ENCODE measurements at regions not wholly inside any gene's neighbourhood (a gene's known extent, or its start where the extent isn't known, plus 50 kb on each side); places are given as distances from the start of the nearest gene placed in this dataset.

GRCh38 chr12:125954362-125954761 lies 889.1 kb downstream of the AACS start:
- no peak overlapping the region for H3K4me2 ChIP-seq (ENCODE audit: low read length)
- H3K4me1 ChIP-seq (ENCODE audit: insufficient read depth, low read length, severe bottlenecking) = no peaks in the 10 kb centered on the region
- H3K9me2 ChIP-seq (ENCODE audit: low read depth, low read length) = no peaks in the 10 kb centered on the region
- H3K36me3 ChIP-seq (ENCODE audit: insufficient read depth, low read length) = no peaks in the 10 kb centered on the region
- no peaks in the 10 kb centered on the region for H3K27me3 ChIP-seq (ENCODE audit: insufficient read depth, low read length)
- no peaks in the 10 kb centered on the region for H3K9me3 ChIP-seq (ENCODE audit: low read length)
- H3K27ac ChIP-seq (ENCODE audit: low read depth, low read length, poor library complexity, severe bottlenecking) = no peak overlapping the region
- H3F3A ChIP-seq (ENCODE audit: insufficient read depth, low read length) = no peaks in the 10 kb centered on the region
- H2AFZ ChIP-seq (ENCODE audit: low read length) = no peak overlapping the region
- no peaks in the 10 kb centered on the region for H4K20me1 ChIP-seq (ENCODE audit: insufficient read depth, low read length)
- no peak overlapping the region for H3K4me3 ChIP-seq (ENCODE audit: low read depth, low read length, poor library complexity, severe bottlenecking)
- H3K9ac ChIP-seq (ENCODE audit: low read length) = no peak overlapping the region
- no peak for TF ChIP-seq EZH2 (IDR thresholded peaks at IDR 0.05; ENCODE audit: borderline replicate concordance, low read length)
- TF ChIP-seq, protein P1, sequence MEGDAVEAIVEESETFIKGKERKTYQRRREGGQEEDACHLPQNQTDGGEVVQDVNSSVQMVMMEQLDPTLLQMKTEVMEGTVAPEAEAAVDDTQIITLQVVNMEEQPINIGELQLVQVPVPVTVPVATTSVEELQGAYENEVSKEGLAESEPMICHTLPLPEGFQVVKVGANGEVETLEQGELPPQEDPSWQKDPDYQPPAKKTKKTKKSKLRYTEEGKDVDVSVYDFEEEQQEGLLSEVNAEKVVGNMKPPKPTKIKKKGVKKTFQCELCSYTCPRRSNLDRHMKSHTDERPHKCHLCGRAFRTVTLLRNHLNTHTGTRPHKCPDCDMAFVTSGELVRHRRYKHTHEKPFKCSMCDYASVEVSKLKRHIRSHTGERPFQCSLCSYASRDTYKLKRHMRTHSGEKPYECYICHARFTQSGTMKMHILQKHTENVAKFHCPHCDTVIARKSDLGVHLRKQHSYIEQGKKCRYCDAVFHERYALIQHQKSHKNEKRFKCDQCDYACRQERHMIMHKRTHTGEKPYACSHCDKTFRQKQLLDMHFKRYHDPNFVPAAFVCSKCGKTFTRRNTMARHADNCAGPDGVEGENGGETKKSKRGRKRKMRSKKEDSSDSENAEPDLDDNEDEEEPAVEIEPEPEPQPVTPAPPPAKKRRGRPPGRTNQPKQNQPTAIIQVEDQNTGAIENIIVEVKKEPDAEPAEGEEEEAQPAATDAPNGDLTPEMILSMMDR (IDR thresholded peaks at IDR 0.05; ENCODE audit: low read length) = no peak
- H3K79me2 ChIP-seq (ENCODE audit: insufficient read depth, low read length) = no peaks in the 10 kb centered on the region

GRCh38 chr12:125956186-125956585 lies 891.0 kb downstream of the AACS start:
- Histone ChIP-seq H3K9ac (ENCODE audit: low read length) (no peak overlapping the region), H3K4me1 (ENCODE audit: insufficient read depth, low read length, severe bottlenecking) (no peaks in the 10 kb centered on the region), H3K4me2 (ENCODE audit: low read length) (no peak overlapping the region), H2AFZ (ENCODE audit: low read length) (no peak overlapping the region), H3F3A (ENCODE audit: insufficient read depth, low read length) (no peaks in the 10 kb centered on the region), H3K27ac (ENCODE audit: low read depth, low read length, poor library complexity, severe bottlenecking) (no peak overlapping the region), H3K9me3 (ENCODE audit: low read length) (no peaks in the 10 kb centered on the region), H3K27me3 (ENCODE audit: insufficient read depth, low read length) (no peaks in the 10 kb centered on the region), H3K9me2 (ENCODE audit: low read depth, low read length) (no peaks in the 10 kb centered on the region), H3K36me3 (ENCODE audit: insufficient read depth, low read length) (no peaks in the 10 kb centered on the region), H4K20me1 (ENCODE audit: insufficient read depth, low read length) (no peaks in the 10 kb centered on the region), H3K4me3 (ENCODE audit: low read depth, low read length, poor library complexity, severe bottlenecking) (no peak overlapping the region), H3K79me2 (ENCODE audit: insufficient read depth, low read length) (no peaks in the 10 kb centered on the region)
- no peak for TF ChIP-seq EZH2 (IDR thresholded peaks at IDR 0.05; ENCODE audit: borderline replicate concordance, low read length)
- TF ChIP-seq, protein P1 (IDR thresholded peaks at IDR 0.05; ENCODE audit: low read length) = no peak

DNA sequence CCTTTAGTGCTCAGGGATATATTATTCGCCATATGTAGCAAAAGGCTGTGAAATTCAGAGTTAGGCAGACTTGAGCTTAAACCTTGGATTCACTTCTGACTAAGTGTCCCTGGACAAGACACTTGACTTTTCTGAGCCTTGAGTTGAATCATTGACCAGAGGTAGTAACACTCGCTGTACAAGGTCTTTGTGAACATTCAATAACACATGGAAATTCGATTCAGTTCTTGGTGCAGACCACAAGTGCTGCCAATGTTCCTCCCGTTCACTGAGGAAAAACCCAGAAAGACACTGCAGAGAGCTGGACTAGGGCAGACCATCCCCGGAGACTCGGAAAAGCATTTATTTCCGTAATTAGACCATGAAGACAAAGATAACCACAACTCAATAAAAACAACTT lies 901.4 kb downstream of the AACS start:
- H3F3A ChIP-seq (ENCODE audit: insufficient read depth, low read length) = no peaks in the 10 kb centered on the region
- H3K79me2 ChIP-seq (ENCODE audit: insufficient read depth, low read length) = no peaks in the 10 kb centered on the region
- no peak overlapping the region for H3K4me2 ChIP-seq (ENCODE audit: low read length)
- H3K36me3 ChIP-seq (ENCODE audit: insufficient read depth, low read length) = no peaks in the 10 kb centered on the region
- H2AFZ ChIP-seq (ENCODE audit: low read length) = no peak overlapping the region
- H3K9me2 ChIP-seq (ENCODE audit: low read depth, low read length) = no peaks in the 10 kb centered on the region
- H3K27ac ChIP-seq (ENCODE audit: low read depth, low read length, poor library complexity, severe bottlenecking) = no peak overlapping the region
- TF ChIP-seq, protein P1 (IDR thresholded peaks at IDR 0.05; ENCODE audit: low read length) = no peak
- no peak for TF ChIP-seq EZH2 (IDR thresholded peaks at IDR 0.05; ENCODE audit: borderline replicate concordance, low read length)
- H3K4me1 ChIP-seq (ENCODE audit: insufficient read depth, low read length, severe bottlenecking) = no peaks in the 10 kb centered on the region
- no peaks in the 10 kb centered on the region for H3K27me3 ChIP-seq (ENCODE audit: insufficient read depth, low read length)
- H3K9ac ChIP-seq (ENCODE audit: low read length) = no peak overlapping the region
- no peaks in the 10 kb centered on the region for H3K9me3 ChIP-seq (ENCODE audit: low read length)
- no peak overlapping the region for H3K4me3 ChIP-seq (ENCODE audit: low read depth, low read length, poor library complexity, severe bottlenecking)
- no peaks in the 10 kb centered on the region for H4K20me1 ChIP-seq (ENCODE audit: insufficient read depth, low read length)
